Prostate gland (tissue), 2 donors: ENCODE measurements at regions not wholly inside any gene's neighbourhood (a gene's known extent, or its start where the extent isn't known, plus 50 kb on each side); places are given as distances from the start of the nearest gene placed in this dataset.

ENCODE experiments used
- CTCF ChIP-seq, 4 experiments: fragments of 200-600 bp in 2 of 4; fragments of 450-650 bp in 2 of 4; sonication (generic) in 2 of 4; IDR thresholded peaks; 1 replicate in 3 of 4; 2 replicates in 1 of 4; pipeline ENCODE4 v1.5.1; 2016 to 2019; ENCODE audit warnings: antibody characterized with exemption in 4 of 4, mild to moderate bottlenecking in 2 of 4, moderate library complexity in 2 of 4
- POLR2A ChIP-seq: fragments of 450-650 bp; IDR thresholded peaks from one replicate; pipeline ENCODE4 v1.6.1; 2016; ENCODE audit warnings: antibody characterized with exemption, mild to moderate bottlenecking
- POLR2AphosphoS5 ChIP-seq: sonication (generic); formaldehyde crosslinking; IDR thresholded peaks from one replicate; pipeline ENCODE4 v1.6.1; 2017; ENCODE audit warnings: antibody characterized with exemption

GRCh38 chr4:123672987-123673386, 276.4 kb downstream of the SPRY1 start:
- TF ChIP-seq CTCF (IDR thresholded peaks at IDR 0.05) (no peak), POLR2A (no peak), POLR2AphosphoS5 (peak; percentile 33)
